ENCODE measurements at regions not wholly inside any gene's neighbourhood (a gene's known extent, or its start where the extent isn't known, plus 50 kb on each side); places are given as distances from the start of the nearest gene placed in this dataset.

GRCh38 chr14:61132336-61132735 is 148.8 kb downstream of the TMEM30B start:
- no peak for DNase-seq (ENCODE audit: low read depth)

- no peak for DNase-seq (ENCODE audit: low read depth)
These were observed 149.6 kb downstream of the SLC38A6 start for GRCh38 chr14:61130512-61131260.

GRCh38 chr14:61129168-61129745 is 148.2 kb downstream of the SLC38A6 start:
- DNase-seq (ENCODE audit: low read depth), result no peak

- DNase-seq (ENCODE audit: low read depth), result no peak
These were observed 147.5 kb downstream of the SLC38A6 start for GRCh38 chr14:61128382-61129167.

GRCh38 chr14:61126603-61127498 is 145.8 kb downstream of the SLC38A6 start:
- no peak for DNase-seq (ENCODE audit: low read depth)

GRCh38 chr14:61125867-61126572 is 145.0 kb downstream of the SLC38A6 start:
- no peak for DNase-seq (ENCODE audit: low read depth)

- DNase-seq (ENCODE audit: low read depth), result no peak
These were observed 144.2 kb downstream of the SLC38A6 start for GRCh38 chr14:61125041-61125866.

- DNase-seq (ENCODE audit: low read depth), result no peak
These were observed 141.8 kb downstream of the SLC38A6 start for GRCh38 chr14:61122862-61123261.

GRCh38 chr14:61121355-61121787 is 140.3 kb downstream of the SLC38A6 start:
- no peak for DNase-seq (ENCODE audit: low read depth)

- no peak for DNase-seq (ENCODE audit: low read depth)
These were observed 139.5 kb downstream of the SLC38A6 start for GRCh38 chr14:61120576-61120975.

GRCh38 chr14:61119006-61119405 is 138.0 kb downstream of the SLC38A6 start:
- DNase-seq (ENCODE audit: low read depth), result no peak

- no peak for DNase-seq (ENCODE audit: low read depth)
These were observed 135.3 kb downstream of the SLC38A6 start for GRCh38 chr14:61116369-61116768.

- DNase-seq (ENCODE audit: low read depth), result no peak
These were observed 132.6 kb downstream of the SLC38A6 start for GRCh38 chr14:61113561-61114225.

- no peak for DNase-seq (ENCODE audit: low read depth)
These were observed 131.5 kb downstream of the SLC38A6 start for GRCh38 chr14:61112506-61112905.

GRCh38 chr14:61111731-61112130 is 130.7 kb downstream of the SLC38A6 start:
- no peak for DNase-seq (ENCODE audit: low read depth)

- no peak for DNase-seq (ENCODE audit: low read depth)
These were observed 130.2 kb downstream of the SLC38A6 start for GRCh38 chr14:61111209-61111665.

GRCh38 chr14:61110316-61111082 is 129.5 kb downstream of the SLC38A6 start:
- DNase-seq (ENCODE audit: low read depth), result no peak

GRCh38 chr14:61109288-61109687 is 128.2 kb downstream of the SLC38A6 start:
- no peak for DNase-seq (ENCODE audit: low read depth)
